Activated gamma-delta T cell treated with anti-CD3 and anti-CD28 coated beads, Interleukin-2, amount 50 U/mL, for 16 hours (primary cell): ENCODE measurements at regions not wholly inside any gene's neighbourhood (a gene's known extent, or its start where the extent isn't known, plus 50 kb on each side); places are given as distances from the start of the nearest gene placed in this dataset.

Experiments
- DNase-seq: peaks from one replicate; pipeline ENCODE4 v3.0.0-alpha.2; 2020; ENCODE audit warnings: low read depth

DNA sequence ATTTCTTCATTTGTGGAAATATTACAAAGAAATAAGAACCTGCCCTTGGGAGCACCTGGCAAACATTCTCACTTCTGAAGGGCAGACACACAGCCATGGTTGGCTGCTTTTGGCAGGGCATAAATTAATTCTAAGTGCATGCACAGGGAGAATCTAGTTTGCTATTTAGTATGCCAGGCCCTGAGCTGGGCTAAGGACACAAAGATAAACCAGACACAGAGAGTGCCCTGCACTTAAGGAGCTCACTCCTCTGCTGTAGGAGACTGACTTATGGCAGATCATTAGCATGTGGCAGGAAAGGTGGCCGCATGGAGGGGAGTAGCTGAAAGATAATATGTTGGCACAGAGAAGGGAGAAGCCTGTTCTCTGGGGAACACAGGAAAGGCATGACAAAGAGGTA lies 367.0 kb downstream of the LPIN1 start:
- DNase-seq: no peak

DNA sequence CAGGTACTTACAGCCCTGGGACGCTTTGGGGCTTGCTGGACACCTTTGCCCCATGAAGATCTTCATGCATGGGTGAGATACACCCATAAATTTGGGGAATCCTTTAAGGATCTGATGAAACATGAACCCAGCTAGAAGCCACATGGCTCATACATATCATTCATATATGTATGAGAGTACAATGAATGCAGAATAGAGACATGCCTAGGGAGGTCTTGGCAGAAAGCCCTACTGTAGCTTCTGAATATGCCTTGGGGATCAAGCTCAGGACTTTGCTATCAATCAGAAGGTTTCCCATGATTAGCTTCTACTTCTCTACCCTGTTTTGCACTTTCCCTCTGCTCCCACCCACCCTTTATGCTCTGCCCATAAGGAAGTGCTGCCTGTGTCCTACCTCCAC lies 368.4 kb downstream of the LPIN1 start:
- no peak for DNase-seq

DNA sequence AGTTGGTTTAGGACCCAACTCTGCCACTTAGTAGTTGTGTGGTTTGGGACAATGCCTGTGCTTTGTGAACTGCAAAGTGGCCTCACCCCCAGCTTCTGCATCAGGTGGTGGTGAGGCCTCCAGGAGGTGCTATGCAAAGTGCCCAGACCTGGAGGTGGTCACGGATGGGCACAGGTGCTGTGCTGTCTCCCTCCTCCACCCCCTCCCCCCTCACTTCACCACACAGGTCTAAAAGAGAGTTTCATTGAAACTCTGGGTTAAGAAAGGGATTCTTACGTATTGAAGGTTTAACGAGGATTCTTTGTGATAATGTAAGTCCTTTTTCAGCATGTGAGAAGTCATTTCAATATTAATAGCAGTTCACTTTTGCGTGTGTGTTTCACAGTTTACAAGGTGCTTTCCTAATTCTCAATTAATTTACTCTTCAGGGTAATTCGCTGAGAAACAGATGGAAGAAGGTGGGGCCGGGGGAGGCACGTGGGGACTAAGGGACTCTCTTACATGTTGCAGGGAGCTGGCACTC lies 369.9 kb downstream of the LPIN1 start:
- no peak for DNase-seq

- DNase-seq: no peak
Observed at GRCh38 chr2:12119841-12120240, 373.4 kb downstream of the LPIN1 start.

DNA sequence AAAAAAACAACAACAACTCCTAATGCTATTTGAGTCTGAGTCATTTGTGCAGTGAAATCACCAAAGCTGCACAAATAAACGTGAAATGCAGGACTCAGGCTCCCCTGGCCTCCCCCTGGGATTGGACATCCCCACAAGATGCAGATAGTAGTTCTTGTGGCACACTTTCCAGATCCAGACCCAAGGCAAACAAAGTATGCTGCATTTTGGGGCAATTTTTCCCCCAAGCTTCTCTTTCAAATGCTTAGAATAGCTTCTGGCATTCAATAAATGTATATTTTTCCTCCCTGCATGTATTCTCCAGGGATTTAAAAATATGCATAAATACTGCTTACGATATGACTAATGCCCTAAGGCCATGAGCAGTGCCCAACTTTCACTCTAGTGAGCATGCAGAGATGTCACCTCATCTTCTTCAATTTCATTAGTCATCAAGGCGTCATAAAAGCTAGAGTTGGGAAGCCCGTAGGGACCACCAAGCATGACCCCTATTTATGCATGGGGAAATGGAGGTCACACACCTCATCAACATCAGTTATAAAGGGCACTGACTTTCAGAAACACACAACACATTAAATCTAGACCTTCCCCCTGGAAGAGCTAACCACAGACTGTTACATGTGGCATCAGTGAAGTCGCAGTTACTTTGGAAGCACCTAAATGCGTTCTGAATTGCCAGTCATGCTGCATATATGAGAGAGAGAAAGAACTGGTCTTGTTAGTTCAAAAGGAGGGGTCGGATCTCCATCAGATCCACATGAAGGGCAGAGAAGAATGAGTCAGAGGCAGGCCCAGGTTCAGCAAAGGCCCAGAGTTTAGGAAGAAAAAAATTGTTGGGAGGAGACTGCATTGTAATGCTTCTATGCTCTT lies 374.1 kb downstream of the LPIN1 start:
- DNase-seq: no peak

- DNase-seq: no peak
Observed at GRCh38 chr2:12124790-12125189, 378.4 kb downstream of the LPIN1 start.

DNA sequence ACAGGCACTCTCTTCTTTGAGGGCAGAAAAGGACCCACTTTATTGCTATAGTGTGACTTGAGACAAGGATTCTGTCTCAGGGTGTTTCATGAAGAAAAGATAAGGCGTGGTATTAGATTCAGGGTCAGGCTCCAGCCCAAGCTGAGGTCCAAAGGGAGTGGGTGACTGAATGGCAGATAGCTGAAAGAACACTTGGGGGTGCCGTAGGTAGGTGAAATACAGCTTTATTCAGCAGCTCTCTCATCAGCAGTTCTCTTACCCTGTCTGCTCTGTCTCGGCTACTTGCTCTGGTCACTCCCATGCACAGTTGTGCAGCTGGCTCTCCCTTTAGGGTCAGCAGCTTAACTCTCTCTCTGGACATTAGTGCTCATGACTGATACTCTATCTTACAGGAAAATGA lies 379.9 kb downstream of the LPIN1 start:
- no peak for DNase-seq

DNA sequence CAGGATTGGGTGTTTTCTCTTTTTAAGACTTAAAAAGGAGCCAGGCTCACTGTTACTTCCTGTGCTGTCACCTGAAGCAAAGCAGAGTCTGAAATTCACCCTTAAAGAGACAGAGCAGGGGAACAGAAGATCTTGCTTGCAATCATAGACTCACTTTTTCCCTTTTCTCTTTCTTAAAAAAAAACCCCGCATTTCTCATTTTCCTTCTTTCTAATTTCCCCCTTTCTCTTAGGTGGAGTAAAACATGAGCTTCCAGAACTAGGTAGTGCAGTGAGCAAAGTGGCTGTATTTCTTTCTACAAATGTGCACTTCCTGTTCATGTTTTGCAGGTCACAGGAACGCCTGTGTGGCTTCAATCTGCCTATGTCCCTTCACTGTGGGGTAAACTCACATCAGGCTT lies 381.2 kb downstream of the LPIN1 start:
- no peak for DNase-seq

- DNase-seq: no peak
Observed at GRCh38 chr2:12131975-12132374, 385.5 kb downstream of the LPIN1 start.

DNA sequence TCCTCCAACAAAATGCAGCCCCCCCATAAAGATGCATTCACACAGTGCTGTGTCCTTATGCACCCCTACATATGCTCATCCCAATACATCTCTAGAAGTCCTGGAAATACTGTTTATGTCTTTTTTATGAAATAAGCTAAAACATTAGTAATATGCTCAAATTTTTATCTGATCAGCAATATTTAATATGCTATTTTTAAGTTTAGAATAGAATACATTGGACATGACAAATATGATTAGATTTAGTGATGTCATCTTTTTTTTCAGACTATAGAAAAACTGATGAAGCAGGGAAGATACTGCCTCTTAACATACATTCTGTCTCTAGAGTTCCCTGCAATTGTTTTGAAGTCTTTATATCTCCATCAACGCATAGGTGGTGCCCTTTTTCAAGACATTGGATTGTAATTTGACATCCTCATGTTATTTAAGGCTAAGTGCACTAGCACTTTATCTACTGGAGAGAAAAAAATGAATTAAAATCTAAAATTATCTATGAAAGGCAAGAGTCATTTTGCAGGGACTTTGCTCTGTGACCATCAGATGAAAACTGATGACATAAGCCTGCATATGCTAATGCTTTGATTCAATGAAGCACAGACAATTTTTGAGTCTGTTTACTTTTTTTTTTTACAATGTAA lies 395.3 kb downstream of the LPIN1 start:
- no peak for DNase-seq

- no peak for DNase-seq
Observed at GRCh38 chr2:12151716-12152115, 405.3 kb downstream of the LPIN1 start.

- no peak for DNase-seq
Observed at GRCh38 chr2:12152888-12153287, 406.5 kb downstream of the LPIN1 start.

- no peak for DNase-seq
Observed at GRCh38 chr2:12155303-12156051, 409.0 kb downstream of the LPIN1 start.

GRCh38 chr2:12156349-12156748 lies 409.9 kb downstream of the LPIN1 start:
- no peak for DNase-seq

- DNase-seq: no peak
Observed at GRCh38 chr2:12161085-12161484, 414.7 kb downstream of the LPIN1 start.

- DNase-seq: no peak
Observed at GRCh38 chr2:12162269-12163247, 416.1 kb downstream of the LPIN1 start.

DNA sequence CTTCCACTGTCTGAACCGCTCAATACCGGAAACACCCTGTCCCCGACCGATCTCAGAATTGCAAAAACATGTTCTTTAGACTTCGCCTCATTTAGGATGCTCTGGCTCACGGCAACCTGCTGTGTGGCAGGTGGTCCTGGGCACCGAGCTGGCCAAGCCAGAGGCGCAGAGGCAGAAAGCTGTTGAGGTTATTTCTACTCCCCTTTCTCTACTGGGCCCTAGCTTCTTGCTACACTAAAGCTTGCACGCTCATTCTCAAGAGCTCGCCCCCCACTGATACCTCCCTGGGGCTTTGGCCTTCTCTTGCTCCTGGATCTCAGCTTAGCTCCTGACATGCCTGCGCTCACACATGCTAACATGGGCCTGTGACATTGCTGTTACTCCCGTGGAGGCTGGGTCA lies 417.4 kb downstream of the LPIN1 start:
- DNase-seq: no peak

- DNase-seq: no peak
Observed at GRCh38 chr2:12164689-12165088, 418.3 kb downstream of the LPIN1 start.

- no peak for DNase-seq
Observed at GRCh38 chr2:12167525-12168317, 421.3 kb downstream of the LPIN1 start.

DNA sequence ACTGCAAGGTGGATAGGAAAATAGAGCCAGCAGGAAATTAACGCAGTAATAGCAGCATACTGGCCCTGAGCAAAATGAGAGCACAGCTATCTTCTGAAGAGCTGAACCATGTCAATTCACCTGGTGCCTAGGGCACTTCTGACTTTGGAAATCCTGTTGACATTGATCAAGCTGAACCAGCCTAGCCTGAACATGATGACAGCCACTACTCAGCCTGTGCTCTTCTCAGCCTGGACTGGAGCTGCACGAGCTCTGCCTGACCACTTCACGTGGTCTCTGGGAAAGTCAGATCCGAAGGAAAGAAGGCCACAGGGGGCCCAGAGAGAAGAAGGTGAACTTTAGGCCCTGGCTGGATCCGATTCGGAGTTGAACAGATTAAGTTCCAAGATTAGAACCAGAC lies 421.9 kb downstream of the LPIN1 start:
- no peak for DNase-seq
